Suprapubic skin (tissue), 4 donors: ENCODE measurements at regions not wholly inside any gene's neighbourhood (a gene's known extent, or its start where the extent isn't known, plus 50 kb on each side); places are given as distances from the start of the nearest gene placed in this dataset.
"Not testable (repeated sequence)": the region's sequence is repeated elsewhere in the genome, so short reads cannot be mapped to it uniquely, and the experiment has no call there.

Source experiments
- DNase-seq, 2 donors: peaks; one replicate each; pipeline ENCODE4 v3.0.0-alpha.2; 2019; ENCODE audit warnings: low spot score in 2 of 2
- H3K27ac ChIP-seq: fragments of 200-600 bp; sonication (generic); one replicate; pipeline ENCODE4 v1.5.1; 2019
- H3K27me3 ChIP-seq: fragments of 200-600 bp; sonication (generic); one replicate; pipeline ENCODE4 v1.5.1; 2019
- H3K36me3 ChIP-seq: fragments of 200-600 bp; sonication (generic); one replicate; pipeline ENCODE4 v1.5.1; 2019
- H3K4me1 ChIP-seq: fragments of 200-600 bp; sonication (generic); one replicate; pipeline ENCODE4 v1.5.1; 2019
- H3K4me3 ChIP-seq: fragments of 200-600 bp; sonication (generic); one replicate; pipeline ENCODE4 v1.5.1; 2019; ENCODE audit warnings: mild to moderate bottlenecking
- H3K9me3 ChIP-seq: fragments of 200-600 bp; sonication (generic); one replicate; pipeline ENCODE4 v1.5.1; 2019
- CTCF ChIP-seq, 2 donors: fragments of 200-600 bp in 1 of 2; fragments of 450-650 bp in 1 of 2; sonication (generic) in 1 of 2; IDR thresholded peaks; one replicate each; pipeline ENCODE4 v1.5.1; 2016 to 2019; ENCODE audit warnings: antibody characterized with exemption in 2 of 2, mild to moderate bottlenecking in 1 of 2, moderate library complexity in 1 of 2
- EP300 ChIP-seq: sonication (generic); formaldehyde crosslinking; IDR thresholded peaks from one replicate; pipeline ENCODE4 v1.6.1; 2017; ENCODE audit warnings: antibody characterized with exemption
- POLR2A ChIP-seq, 2 donors: fragments of 450-650 bp; IDR thresholded peaks; one replicate each; pipeline ENCODE4 v1.6.1; 2017; ENCODE audit warnings: antibody characterized with exemption in 2 of 2, mild to moderate bottlenecking in 2 of 2, moderate library complexity in 2 of 2
- POLR2AphosphoS5 ChIP-seq, 3 donors: sonication (generic); formaldehyde crosslinking; IDR thresholded peaks; one replicate each; pipeline ENCODE4 v1.6.1; 2017; ENCODE audit warnings: antibody characterized with exemption in 3 of 3
- WGBS: methylation state at CpG from one replicate; pipeline ENCODE4 v1.1.5; 2018; 5-methylcytosine and 5-hydroxymethylcytosine counted together

DNA sequence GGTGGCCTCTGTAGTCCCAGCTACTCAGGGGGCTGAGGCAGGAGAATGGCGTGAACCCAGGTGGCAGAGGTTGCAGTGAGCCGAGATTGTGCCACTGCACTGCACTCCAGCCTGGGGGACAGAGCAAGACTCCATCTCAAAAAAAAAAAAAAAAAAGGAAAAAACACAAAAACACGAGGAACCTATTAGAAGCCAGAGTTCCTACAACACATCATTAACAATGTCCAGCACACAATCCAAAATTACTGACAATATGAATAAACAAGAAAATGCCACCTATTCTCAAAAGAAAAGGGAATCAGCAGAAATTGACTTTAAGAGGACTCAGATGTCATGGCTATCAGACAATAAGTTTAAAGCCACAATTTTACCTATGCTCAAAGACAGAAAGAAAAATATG lies 57.3 kb upstream of the HS3ST3A1 start:
- not testable (repeated sequence) for DNase-seq, H3K9me3 ChIP-seq, H3K4me1 ChIP-seq, H3K4me3 ChIP-seq, H3K36me3 ChIP-seq, H3K27me3 ChIP-seq, H3K27ac ChIP-seq
- 95% methylated on average over 3 of the region's 3 CpGs for WGBS

GRCh38 chr17:13665872-13666635 lies 64.3 kb upstream of the HS3ST3A1 start:
- H3K4me1 ChIP-seq = no peaks in the 10 kb centered on the region
- TF ChIP-seq CTCF (IDR thresholded peaks at IDR 0.05) = no peak
- TF ChIP-seq POLR2AphosphoS5 (IDR thresholded peaks at IDR 0.05) = no peak
- no peak for TF ChIP-seq POLR2A (IDR thresholded peaks at IDR 0.05)
- TF ChIP-seq EP300 = no peak
- peaks cover 3% of the 10 kb centered on the region for H3K27me3 ChIP-seq
- peaks cover 11% of the 10 kb centered on the region for H3K9me3 ChIP-seq
- 91% methylated on average over 20 of the region's 21 CpGs for WGBS
- DNase-seq = no peak
- H3K27ac ChIP-seq = no peak overlapping the region
- no peak overlapping the region for H3K4me3 ChIP-seq
- H3K36me3 ChIP-seq = no peaks in the 10 kb centered on the region

DNA sequence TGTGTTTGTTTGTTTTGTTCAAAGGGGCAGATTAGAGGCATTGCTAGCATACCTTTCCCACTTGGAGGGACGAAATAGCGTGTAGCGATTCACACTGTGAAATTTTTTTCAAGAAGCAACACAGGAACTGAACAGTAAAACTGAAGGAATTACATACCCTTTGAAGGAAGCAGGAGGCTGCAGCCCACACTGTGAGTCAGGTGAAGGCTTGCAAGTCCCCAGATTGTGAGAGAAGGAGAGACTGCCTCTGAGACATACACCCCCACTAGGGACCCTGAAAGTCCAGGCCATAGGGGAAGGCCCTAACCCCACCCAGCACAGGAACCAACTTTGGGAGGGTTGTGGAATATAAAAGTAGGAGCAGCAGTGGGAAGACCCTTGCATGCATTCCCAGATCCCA lies 69.6 kb upstream of the HS3ST3A1 start:
- 64% methylated on average over 3 of the region's 3 CpGs for WGBS
- H3K9me3 ChIP-seq = peaks cover 11% of the 10 kb centered on the region
- H3K27me3 ChIP-seq = peaks cover 1% of the 10 kb centered on the region
- H3K4me3 ChIP-seq = no peak overlapping the region
- TF ChIP-seq POLR2A (IDR thresholded peaks at IDR 0.05) (no peak), CTCF (IDR thresholded peaks at IDR 0.05) (no peak)
- DNase-seq = no peak
- H3K27ac ChIP-seq = no peak overlapping the region
- no peaks in the 10 kb centered on the region for H3K36me3 ChIP-seq
- H3K4me1 ChIP-seq = no peaks in the 10 kb centered on the region

GRCh38 chr17:13671771-13672170 lies 70.0 kb upstream of the HS3ST3A1 start:
- no peak for DNase-seq
- Histone ChIP-seq H3K27me3 (no peaks in the 10 kb centered on the region), H3K27ac (no peak overlapping the region), H3K4me1 (no peaks in the 10 kb centered on the region), H3K4me3 (no peak overlapping the region), H3K36me3 (no peaks in the 10 kb centered on the region), H3K9me3 (peaks cover 11% of the 10 kb centered on the region)
- 73% methylated on average over 8 of the region's 8 CpGs for WGBS
- TF ChIP-seq CTCF (IDR thresholded peaks at IDR 0.05) (no peak), EP300 (no peak), POLR2AphosphoS5 (IDR thresholded peaks at IDR 0.05) (no peak), POLR2A (IDR thresholded peaks at IDR 0.05) (no peak)

GRCh38 chr17:13678361-13678760 lies 76.6 kb upstream of the HS3ST3A1 start:
- Histone ChIP-seq H3K27me3 (no peaks in the 10 kb centered on the region), H3K4me3 (no peak overlapping the region), H3K4me1 (no peaks in the 10 kb centered on the region), H3K27ac (no peak overlapping the region), H3K36me3 (no peaks in the 10 kb centered on the region), H3K9me3 (no peaks in the 10 kb centered on the region)
- DNase-seq = no peak
- no peak for TF ChIP-seq POLR2A (IDR thresholded peaks at IDR 0.05)

- no peak for DNase-seq
- no peaks in the 10 kb centered on the region for H3K4me1 ChIP-seq
- no peak overlapping the region for H3K27ac ChIP-seq
- 50% methylated on average over 4 of the region's 4 CpGs for WGBS
- no peaks in the 10 kb centered on the region for H3K9me3 ChIP-seq
- H3K4me3 ChIP-seq = no peak overlapping the region
- no peaks in the 10 kb centered on the region for H3K36me3 ChIP-seq
- H3K27me3 ChIP-seq = no peaks in the 10 kb centered on the region
- TF ChIP-seq EP300 (no peak), CTCF (IDR thresholded peaks at IDR 0.05) (no peak), POLR2A (IDR thresholded peaks at IDR 0.05) (no peak), POLR2AphosphoS5 (IDR thresholded peaks at IDR 0.05) (no peak)
These were observed 77.1 kb upstream of the HS3ST3A1 start for GRCh38 chr17:13678841-13679240.
